IMR-90 (cell line): ENCODE measurements at regions not wholly inside any gene's neighbourhood (a gene's known extent, or its start where the extent isn't known, plus 50 kb on each side); places are given as distances from the start of the nearest gene placed in this dataset.

ENCODE experiments used
- ATAC-seq: fragments of 200-7000 bp; cut with Tn5 transposase; 2 replicates; pipeline ENCODE4 v1.9.1; 2020; ENCODE audit warnings: low read depth, mild to moderate bottlenecking, moderate library complexity
- BruUV-seq: library from RNA; stranded (reverse); fragments of 400-500 nt; replicated peaks from 2 replicates; lab custom pipeline; 2021; lab: Mats Ljungman, UMichigan
- CTCF ChIA-PET: fragments of 300-600 bp; formaldehyde crosslinking; extraction: SDS; loops from one replicate; lab custom pipeline; 2021; ENCODE audit warnings: antibody characterized with exemption; lab: Yijun Ruan, JAX
- POLR2A ChIA-PET: fragments of 300-600 bp; sonication (Branson Sonifier 250); formaldehyde crosslinking; loops from one replicate; lab custom pipeline; 2022; ENCODE audit warnings: antibody characterized with exemption; ENCODE audit not compliant: unreplicated experiment; lab: Charles Lee
- DNase-seq: peaks from one replicate; pipeline ENCODE4 v3.0.0; 2013
- H2AFZ ChIP-seq: replicated peaks from 2 replicates; pipeline ENCODE3; 2013; ENCODE audit warnings: low read length, mild to moderate bottlenecking; ENCODE audit not compliant: poor library complexity
- H2AK5ac ChIP-seq: 2 replicates; pipeline ENCODE4 v1.6.1; 2013; ENCODE audit warnings: low read depth, low read length, inconsistent platforms
- H2AK9ac ChIP-seq: replicated peaks from 2 replicates; pipeline ENCODE3; 2013; ENCODE audit warnings: mild to moderate bottlenecking, low read depth, low read length, moderate library complexity; ENCODE audit not compliant: poor library complexity
- H2BK120ac ChIP-seq: 2 replicates; pipeline ENCODE4 v1.6.1; 2013; ENCODE audit warnings: low read depth, low read length, inconsistent platforms
- H2BK15ac ChIP-seq: 3 replicates; pipeline ENCODE4 v1.6.1; 2013; ENCODE audit warnings: low read depth, low read length, inconsistent platforms
- H2BK20ac ChIP-seq: 2 replicates; pipeline ENCODE4 v1.6.1; 2013; ENCODE audit warnings: low read depth, mild to moderate bottlenecking, inconsistent platforms, low read length, moderate library complexity
- H2BK5ac ChIP-seq: 2 replicates; pipeline ENCODE4 v1.6.1; 2013; ENCODE audit warnings: mild to moderate bottlenecking, low read depth, low read length, inconsistent platforms; ENCODE audit not compliant: poor library complexity, severe bottlenecking
- H3K14ac ChIP-seq: replicated peaks from 2 replicates; pipeline ENCODE4 v1.6.1; 2013; ENCODE audit warnings: low read depth, low read length, inconsistent platforms
- H3K18ac ChIP-seq: 2 replicates; pipeline ENCODE4 v1.6.1; 2013; ENCODE audit warnings: low read depth, low read length, control low read depth
- H3K23ac ChIP-seq: 2 replicates; pipeline ENCODE4 v1.6.1; 2013; ENCODE audit warnings: low read depth, low read length, inconsistent platforms
- H3K27ac ChIP-seq: 2 replicates; pipeline ENCODE4 v1.5.1; 2013; ENCODE audit warnings: mild to moderate bottlenecking, control low read depth, low read length; ENCODE audit not compliant: insufficient read depth
- H3K27me3 ChIP-seq: 2 replicates; pipeline ENCODE4 v1.6.1; 2013; ENCODE audit warnings: low read length; ENCODE audit not compliant: control insufficient read depth, insufficient read depth
- H3K36me3 ChIP-seq: 2 replicates; pipeline ENCODE4 v1.6.1; 2013; ENCODE audit warnings: low read length, mixed read lengths; ENCODE audit not compliant: control insufficient read depth, insufficient read depth
- H3K4ac ChIP-seq: 2 replicates; pipeline ENCODE4 v1.6.1; 2013; ENCODE audit warnings: low read depth, low read length, inconsistent platforms
- H3K4me1 ChIP-seq: 2 replicates; pipeline ENCODE4 v1.6.1; 2013; ENCODE audit warnings: low read length, mixed read lengths; ENCODE audit not compliant: control insufficient read depth, insufficient read depth
- H3K4me2 ChIP-seq: 2 replicates; pipeline ENCODE4 v1.6.1; 2013; ENCODE audit warnings: low read depth, mild to moderate bottlenecking, control low read depth, low read length, moderate library complexity
- H3K4me3 ChIP-seq: 2 replicates; pipeline ENCODE4 v1.5.1; 2013; ENCODE audit warnings: low read depth, mild to moderate bottlenecking, control low read depth, low read length, moderate library complexity; ENCODE audit not compliant: insufficient read depth
- H3K56ac ChIP-seq: 2 replicates; pipeline ENCODE4 v1.6.1; 2013; ENCODE audit warnings: low read length, inconsistent platforms; ENCODE audit not compliant: insufficient read depth; ENCODE audit errors: extremely low read depth
- H3K79me1 ChIP-seq, 2 experiments: 2 replicates each; pipeline ENCODE4 v1.6.1; 2013; ENCODE audit warnings: low read length in 2 of 2, inconsistent platforms in 1 of 2, low read depth in 1 of 2
- H3K9ac ChIP-seq: 2 replicates; pipeline ENCODE4 v1.6.1; 2013; ENCODE audit warnings: low read depth, low read length, control low read depth
- H3K9me1 ChIP-seq: 2 replicates; pipeline ENCODE4 v1.6.1; 2013; ENCODE audit warnings: low read length, inconsistent platforms; ENCODE audit not compliant: insufficient read depth
- H3K9me3 ChIP-seq: 2 replicates; pipeline ENCODE4 v1.6.1; 2013; ENCODE audit warnings: low read length; ENCODE audit not compliant: control insufficient read depth, insufficient read depth
- H4K20me1 ChIP-seq: 2 replicates; pipeline ENCODE4 v1.6.1; 2013; ENCODE audit warnings: low read length, inconsistent platforms; ENCODE audit not compliant: insufficient read depth
- H4K5ac ChIP-seq: 2 replicates; pipeline ENCODE4 v1.6.1; 2013; ENCODE audit warnings: mild to moderate bottlenecking, low read depth, low read length, control low read depth
- H4K8ac ChIP-seq, 2 experiments: 2 replicates each; pipeline ENCODE4 v1.6.1; 2013; ENCODE audit warnings: low read depth in 2 of 2, low read length in 2 of 2, control low read depth in 1 of 2, inconsistent platforms in 1 of 2
- H4K91ac ChIP-seq: 2 replicates; pipeline ENCODE4 v1.6.1; 2013; ENCODE audit warnings: low read depth, low read length, inconsistent platforms; ENCODE audit not compliant: insufficient read depth
- BHLHE40 ChIP-seq: fragments of 150-350 bp; IDR thresholded peaks from 2 replicates; pipeline ENCODE4 v1.6.1; 2016; ENCODE audit warnings: mild to moderate bottlenecking, low read depth, low read length
- CHD1 ChIP-seq: IDR thresholded peaks from 2 replicates; pipeline ENCODE4 v1.6.1; 2012; ENCODE audit warnings: low read depth, low read length, improper control_type of control experiment
- CTCF ChIP-seq: conservative IDR thresholded peaks from 2 replicates; pipeline ENCODE4 v1.5.1; 2012; ENCODE audit warnings: mild to moderate bottlenecking, low read depth, low read length, improper control_type of control experiment
- ELK1 ChIP-seq: fragments of 150-350 bp; IDR thresholded peaks from 2 replicates; pipeline ENCODE4 v1.6.1; 2016; ENCODE audit warnings: low read depth, mild to moderate bottlenecking, low read length, moderate library complexity, borderline replicate concordance
- MAFK ChIP-seq: IDR thresholded peaks from 2 replicates; pipeline ENCODE4 v1.6.1; 2012; ENCODE audit warnings: low read depth, low read length, improper control_type of control experiment
- MAZ ChIP-seq: IDR thresholded peaks from 2 replicates; pipeline ENCODE4 v1.6.1; 2012; ENCODE audit warnings: low read depth, mild to moderate bottlenecking, low read length, improper control_type of control experiment, moderate library complexity, borderline replicate concordance
- MXI1 ChIP-seq: IDR thresholded peaks from 2 replicates; pipeline ENCODE4 v1.6.1; 2012; ENCODE audit warnings: low read depth, mild to moderate bottlenecking, low read length, moderate library complexity, borderline replicate concordance
- NFE2L2 ChIP-seq: fragments of 150-350 bp; IDR thresholded peaks from 2 replicates; pipeline ENCODE4 v1.6.1; 2016; ENCODE audit warnings: low read depth, mild to moderate bottlenecking, low read length
- RAD21 ChIP-seq: IDR thresholded peaks from 2 replicates; pipeline ENCODE4 v1.6.1; 2012; ENCODE audit warnings: low read length, improper control_type of control experiment
- RCOR1 ChIP-seq: IDR thresholded peaks from 2 replicates; pipeline ENCODE4 v1.6.1; 2012; ENCODE audit warnings: mild to moderate bottlenecking, low read length, improper control_type of control experiment; ENCODE audit not compliant: insufficient replicate concordance
- SMC3 ChIP-seq: fragments of 150-350 bp; IDR thresholded peaks from 2 replicates; pipeline ENCODE4 v1.6.1; 2016; ENCODE audit warnings: low read depth, mild to moderate bottlenecking, antibody characterized with exemption, low read length, moderate library complexity
- USF2 ChIP-seq: fragments of 150-350 bp; IDR thresholded peaks from 2 replicates; pipeline ENCODE4 v1.6.1; 2017; ENCODE audit warnings: mild to moderate bottlenecking, antibody characterized with exemption, low read length, low read depth
- WGBS, 2 experiments: methylation state at CpG; one replicate each; pipeline versions ENCODE4 v1.1.5 to v1.1.7; 2013; ENCODE audit warnings: missing lambda C conversion rate in 2 of 2; ENCODE audit not compliant: insufficient read length in 1 of 2; ENCODE audit errors: extremely low coverage in 2 of 2; 5-methylcytosine and 5-hydroxymethylcytosine counted together
- dilution Hi-C: fragments of 300-500 bp; cut with HindIII; formaldehyde crosslinking; loops from one replicate; pipeline ENCODE4 v1.14.3; 2018; ENCODE audit warnings: low sequenced_read_pairs; ENCODE audit not compliant: unreplicated experiment
- in situ Hi-C: fragments of 300-500 bp; cut with MboI; formaldehyde crosslinking; loops from 3 replicates; pipeline ENCODE4 v1.14.3; 2019; ENCODE audit warnings: low sequenced_read_pairs, inconsistent platforms, mixed read lengths
- intact Hi-C: fragments of 100-400 bp; cut with micrococcal nuclease; formaldehyde crosslinking; loops from 2 replicates; pipeline ENCODE4 v1.10.0; 2022

GRCh38 chr18:995629-996028 is 91.0 kb downstream of the ADCYAP1 start:
- H4K5ac ChIP-seq: no peak overlapping the region
- H2AK9ac ChIP-seq: no peak overlapping the region
- no peak overlapping the region for H4K8ac ChIP-seq
- no peaks in the 10 kb centered on the region for H3K36me3 ChIP-seq
- H3K14ac ChIP-seq: no peak overlapping the region
- H2BK5ac ChIP-seq: no peak overlapping the region
- ATAC-seq (no peak), DNase-seq (peak; percentile 7)
- intact Hi-C loops: no loop called here
- H2AK5ac ChIP-seq: no peak overlapping the region
- no peak overlapping the region for H2BK20ac ChIP-seq
- no peak overlapping the region for H3K27ac ChIP-seq
- in situ Hi-C loops: no loop called here
- H2BK120ac ChIP-seq: no peak overlapping the region
- H3K18ac ChIP-seq: no peak overlapping the region
- no peaks in the 10 kb centered on the region for H3K4me1 ChIP-seq
- H3K4ac ChIP-seq: no peak overlapping the region
- H3K23ac ChIP-seq: no peak overlapping the region
- H4K91ac ChIP-seq: no peak overlapping the region
- no peak overlapping the region for H3K4me2 ChIP-seq
- CTCF ChIA-PET: no interaction called here
- H3K4me3 ChIP-seq: no peak overlapping the region
- H3K79me1 ChIP-seq: no peaks in the 10 kb centered on the region
- no peak overlapping the region for H2BK15ac ChIP-seq
- POLR2A ChIA-PET: no interaction called here
- dilution Hi-C loops: no loop called here
- no peak overlapping the region for H3K9ac ChIP-seq
- H3K9me3 ChIP-seq: peaks cover 4% of the 10 kb centered on the region
- H3K56ac ChIP-seq: no peak overlapping the region
- no peaks in the 10 kb centered on the region for H3K9me1 ChIP-seq
- H2AFZ ChIP-seq: no peak overlapping the region
- TF ChIP-seq MAFK: no peak
- no peak for TF ChIP-seq ELK1
- no peak for TF ChIP-seq CTCF
- TF ChIP-seq BHLHE40: no peak
- TF ChIP-seq NFE2L2: no peak
- TF ChIP-seq MXI1: no peak
- no peak for TF ChIP-seq USF2
- no peak for TF ChIP-seq SMC3
- no peak for TF ChIP-seq MAZ
- TF ChIP-seq CHD1: no peak
- no peak for TF ChIP-seq RCOR1
- no peak for TF ChIP-seq RAD21
- no peaks in the 10 kb centered on the region for H3K27me3 ChIP-seq
- no CpG with 5 or more reads among the region's 2 CpGs for WGBS, 2 experiments
- no peaks in the 10 kb centered on the region for H4K20me1 ChIP-seq
- no TSS peak for BruUV-seq
